Prostate gland (tissue), 2 donors: ENCODE measurements at regions not wholly inside any gene's neighbourhood (a gene's known extent, or its start where the extent isn't known, plus 50 kb on each side); places are given as distances from the start of the nearest gene placed in this dataset.

ENCODE experiments used
- CTCF ChIP-seq, 4 experiments: fragments of 200-600 bp in 2 of 4; fragments of 450-650 bp in 2 of 4; sonication (generic) in 2 of 4; IDR thresholded peaks; 1 replicate in 3 of 4; 2 replicates in 1 of 4; pipeline ENCODE4 v1.5.1; 2016 to 2019; ENCODE audit warnings: antibody characterized with exemption in 4 of 4, mild to moderate bottlenecking in 2 of 4, moderate library complexity in 2 of 4
- POLR2AphosphoS5 ChIP-seq: sonication (generic); formaldehyde crosslinking; IDR thresholded peaks from one replicate; pipeline ENCODE4 v1.6.1; 2017; ENCODE audit warnings: antibody characterized with exemption

GRCh38 chr3:95036526-95037021 is 973.7 kb downstream of the NSUN3 start:
- TF ChIP-seq POLR2AphosphoS5 (no peak), CTCF (IDR thresholded peaks at IDR 0.05) (no peak)
